GM12878 (cell line): ENCODE measurements at regions not wholly inside any gene's neighbourhood (a gene's known extent, or its start where the extent isn't known, plus 50 kb on each side); places are given as distances from the start of the nearest gene placed in this dataset.

Experiments used
- ATAC-seq: fragments of 200-7000 bp; cut with Tn5 transposase; 3 replicates; pipeline ENCODE4 v1.9.1; 2020; ENCODE audit warnings: mild to moderate bottlenecking, moderate library complexity
- BruUV-seq: library from RNA; stranded (reverse); fragments of 400-500 nt; replicated peaks from 2 replicates; lab custom pipeline; 2021; lab: Mats Ljungman, UMichigan
- CTCF ChIA-PET: fragments of 300-600 bp; sonication (Branson Sonifier 250); formaldehyde crosslinking; extraction: SDS; loops from one replicate; lab custom pipeline; 2021; ENCODE audit warnings: inconsistent platforms; lab: Yijun Ruan, JAX
- POLR2A ChIA-PET: fragments of 350-600 bp; formaldehyde crosslinking; extraction: SDS; loops from one replicate; lab custom pipeline; 2021; ENCODE audit warnings: inconsistent platforms; lab: Charles Lee
- RAD21 ChIA-PET: fragments of 300-600 bp; sonication (Branson Sonifier 250); formaldehyde crosslinking; loops from one replicate; lab custom pipeline; 2023; ENCODE audit warnings: antibody characterized with exemption; ENCODE audit not compliant: unreplicated experiment; lab: Charles Lee
- SMC1A ChIA-PET: fragments of 300-600 bp; sonication (Branson Sonifier 250); formaldehyde crosslinking; loops from one replicate; lab custom pipeline; 2023; ENCODE audit not compliant: unreplicated experiment, uncharacterized antibody; lab: Charles Lee
- DNase-seq: peaks from one replicate; pipeline ENCODE4 v3.0.0-alpha.2; 2011; ENCODE audit warnings: low read depth, low spot score
- FAIRE-seq: peaks from 3 replicates; lab custom pipeline; 2011; peaks lifted over from hg19 to GRCh38; lab: Jason Lieb, UNC
- H2AFZ ChIP-seq: 2 replicates; pipeline ENCODE4 v1.6.0; 2011; ENCODE audit warnings: low read depth, low read length, control low read depth; ENCODE audit not compliant: control insufficient read depth
- H3K27ac ChIP-seq: 2 replicates; pipeline ENCODE4 v1.5.1; 2011; ENCODE audit warnings: control low read depth; ENCODE audit not compliant: control insufficient read depth, insufficient read depth
- H3K27me3 ChIP-seq, 2 experiments: replicated peaks in 1 of 2; 2 replicates each; pipeline versions ENCODE4 v1.6.0 to v1.6.1; 2011; ENCODE audit warnings: low read length in 1 of 2; ENCODE audit not compliant: control insufficient read depth in 2 of 2, insufficient read depth in 2 of 2
- H3K36me3 ChIP-seq, 2 experiments: 2 replicates each; pipeline ENCODE4 v1.5.1; 2011; ENCODE audit warnings: low read length in 1 of 2; ENCODE audit not compliant: control insufficient read depth in 2 of 2, insufficient read depth in 2 of 2
- H3K4me1 ChIP-seq: 2 replicates; pipeline ENCODE4 v1.6.1; 2011; ENCODE audit warnings: mild to moderate bottlenecking, low read length, moderate library complexity, mixed read lengths; ENCODE audit not compliant: control insufficient read depth, insufficient read depth
- H3K4me2 ChIP-seq: 2 replicates; pipeline ENCODE4 v1.6.0; 2011; ENCODE audit warnings: control low read depth; ENCODE audit not compliant: control insufficient read depth, insufficient read depth
- H3K4me3 ChIP-seq: fragments of 200-600 bp; sonication (generic); 2 replicates; pipeline ENCODE4 v1.5.1; 2016
- H3K79me2 ChIP-seq: 2 replicates; pipeline ENCODE4 v1.6.0; 2011; ENCODE audit warnings: low read length; ENCODE audit not compliant: control insufficient read depth, insufficient read depth
- H3K9ac ChIP-seq: 2 replicates; pipeline ENCODE4 v1.8.0; 2011; ENCODE audit warnings: low read length, control low read depth, mixed read lengths; ENCODE audit not compliant: control insufficient read depth, insufficient read depth
- H3K9me3 ChIP-seq: replicated peaks from 3 replicates; pipeline ENCODE4 v1.5.1; 2011; ENCODE audit warnings: mild to moderate bottlenecking, low read length; ENCODE audit not compliant: control insufficient read depth, insufficient read depth
- H4K20me1 ChIP-seq: 2 replicates; pipeline ENCODE4 v1.6.0; 2011; ENCODE audit not compliant: control insufficient read depth, insufficient read depth
- BCL11A ChIP-seq: IDR thresholded peaks from 2 replicates; pipeline ENCODE4 v1.6.1; 2011; ENCODE audit warnings: low read depth, low read length
- BHLHE40 ChIP-seq, 2 experiments: fragments of 450-650 bp in 1 of 2; IDR thresholded peaks; 2 replicates each; pipeline ENCODE4 v1.6.1; 2011 to 2017; ENCODE audit warnings: low read depth in 2 of 2, borderline replicate concordance in 1 of 2, improper control_type of control experiment in 1 of 2, low read length in 1 of 2, mild to moderate bottlenecking in 1 of 2
- EP300 ChIP-seq, 2 experiments: fragments of 150-350 bp in 1 of 2; IDR thresholded peaks; 2 replicates each; pipeline ENCODE4 v1.6.1; 2011 to 2012; ENCODE audit warnings: low read depth in 2 of 2, low read length in 2 of 2, borderline replicate concordance in 1 of 2, improper control_type of control experiment in 1 of 2, inconsistent platforms in 1 of 2; ENCODE audit not compliant: control insufficient read depth in 1 of 2
- ETV6 ChIP-seq, 2 experiments: fragments of 450-650 bp in 1 of 2; IDR thresholded peaks in 1 of 2; conservative IDR thresholded peaks in 1 of 2; 2 replicates each; pipeline ENCODE4 v1.6.1; 2014; ENCODE audit warnings: antibody characterized with exemption in 1 of 2, borderline replicate concordance in 1 of 2, low read depth in 1 of 2, mild to moderate bottlenecking in 1 of 2, moderate library complexity in 1 of 2
- IKZF1 ChIP-seq: fragments of 450-650 bp; conservative IDR thresholded peaks from 2 replicates; pipeline ENCODE4 v1.6.1; 2017; ENCODE audit warnings: antibody characterized with exemption, mild to moderate bottlenecking
- IKZF2 ChIP-seq, 2 experiments: fragments of 450-650 bp; IDR thresholded peaks; 2 replicates each; pipeline ENCODE4 v1.6.1; 2017; ENCODE audit warnings: mild to moderate bottlenecking in 2 of 2, moderate library complexity in 2 of 2
- RFX5 ChIP-seq: IDR thresholded peaks from 2 replicates; pipeline ENCODE4 v1.6.1; 2011; ENCODE audit warnings: low read depth, low read length, improper control_type of control experiment
- TCF7 ChIP-seq: IDR thresholded peaks from 2 replicates; pipeline ENCODE4 v1.6.1; 2014; ENCODE audit warnings: antibody characterized with exemption, borderline replicate concordance
- WGBS: methylation state at CpG from one replicate; pipeline ENCODE4 v1.1.6; 2016; ENCODE audit warnings: low lambda C conversion rate; ENCODE audit not compliant: insufficient replicate concordance, insufficient coverage; ENCODE audit errors: missing lambda C conversion rate; 5-methylcytosine and 5-hydroxymethylcytosine counted together
- in situ Hi-C: fragments of 300-500 bp; cut with MboI; formaldehyde crosslinking; loops from 9 replicates; pipeline ENCODE4 v1.14.3; 2018; ENCODE audit warnings: mixed read lengths
- intact Hi-C: fragments of 100-400 bp; cut with micrococcal nuclease; formaldehyde crosslinking; loops from one replicate; pipeline ENCODE4 v1.14.2; 2022; ENCODE audit not compliant: unreplicated experiment
- TF ChIP-seq, protein P1 (sequence below): fragments of 450-650 bp; IDR thresholded peaks from 2 replicates; pipeline ENCODE4 v1.6.1; 2017; ENCODE audit warnings: mild to moderate bottlenecking, moderate library complexity
- TF ChIP-seq, protein P2 (sequence below): IDR thresholded peaks from 2 replicates; pipeline ENCODE4 v1.6.1; 2011; ENCODE audit warnings: borderline replicate concordance, low read depth, mild to moderate bottlenecking, moderate library complexity, mixed read lengths, low read length; ENCODE audit not compliant: insufficient read depth; ENCODE audit errors: extremely low read length
- TF ChIP-seq, protein P3 (sequence below): IDR thresholded peaks from 2 replicates; pipeline ENCODE4 v1.6.1; 2011; ENCODE audit warnings: mild to moderate bottlenecking, low read depth, low read length, moderate library complexity; ENCODE audit not compliant: insufficient replicate concordance
- TF ChIP-seq, protein P4 (sequence below): IDR thresholded peaks from 2 replicates; pipeline ENCODE4 v1.6.1; 2011; ENCODE audit warnings: low read depth, low read length, improper control_type of control experiment, borderline replicate concordance

DNA sequence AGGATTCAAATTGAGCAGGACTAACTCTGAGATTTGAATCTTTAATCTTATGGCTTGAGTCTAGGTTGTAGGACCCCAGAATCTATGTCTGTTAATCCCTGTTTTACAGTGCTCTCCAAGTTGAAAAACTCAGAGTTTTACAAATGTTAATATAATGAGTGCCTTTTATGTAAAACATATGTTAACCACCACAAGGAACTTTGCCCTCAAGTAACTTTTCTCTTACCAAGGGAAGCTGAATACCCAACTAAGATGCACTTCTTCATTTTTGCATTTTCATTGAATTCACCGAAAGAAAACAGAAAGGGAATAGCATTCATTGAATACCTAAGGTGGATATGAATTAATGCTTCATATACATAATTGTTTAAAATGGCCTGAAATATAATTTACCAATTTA lies 338.1 kb downstream of the RPRM start:
- no TSS peak for BruUV-seq
- no peak for FAIRE-seq
- Histone ChIP-seq H3K27me3 (no peaks in the 10 kb centered on the region), H3K4me1 (no peaks in the 10 kb centered on the region), H4K20me1 (no peaks in the 10 kb centered on the region), H3K9ac (no peak overlapping the region), H3K4me3 (no peak overlapping the region), H3K9me3 (no peaks in the 10 kb centered on the region), H3K79me2 (no peaks in the 10 kb centered on the region), H3K27ac (no peak overlapping the region), H3K4me2 (no peak overlapping the region), H2AFZ (no peak overlapping the region), H3K36me3 (no peaks in the 10 kb centered on the region)
- in situ Hi-C loops = no loop called here
- intact Hi-C loops = no loop called here
- ChIA-PET CTCF (interaction anchor here (1.4 kb wide), 1 partner anchor 9 kb away, joined by 4 read pairs; no protein-coding TSS in a partner anchor), SMC1A (no interaction called here), RAD21 (no interaction called here), POLR2A (no interaction called here)
- no peak for DNase-seq
- 27% methylated on average over 1 of the region's 1 CpG for WGBS
- no peak for ATAC-seq
- TF ChIP-seq, protein P1, sequence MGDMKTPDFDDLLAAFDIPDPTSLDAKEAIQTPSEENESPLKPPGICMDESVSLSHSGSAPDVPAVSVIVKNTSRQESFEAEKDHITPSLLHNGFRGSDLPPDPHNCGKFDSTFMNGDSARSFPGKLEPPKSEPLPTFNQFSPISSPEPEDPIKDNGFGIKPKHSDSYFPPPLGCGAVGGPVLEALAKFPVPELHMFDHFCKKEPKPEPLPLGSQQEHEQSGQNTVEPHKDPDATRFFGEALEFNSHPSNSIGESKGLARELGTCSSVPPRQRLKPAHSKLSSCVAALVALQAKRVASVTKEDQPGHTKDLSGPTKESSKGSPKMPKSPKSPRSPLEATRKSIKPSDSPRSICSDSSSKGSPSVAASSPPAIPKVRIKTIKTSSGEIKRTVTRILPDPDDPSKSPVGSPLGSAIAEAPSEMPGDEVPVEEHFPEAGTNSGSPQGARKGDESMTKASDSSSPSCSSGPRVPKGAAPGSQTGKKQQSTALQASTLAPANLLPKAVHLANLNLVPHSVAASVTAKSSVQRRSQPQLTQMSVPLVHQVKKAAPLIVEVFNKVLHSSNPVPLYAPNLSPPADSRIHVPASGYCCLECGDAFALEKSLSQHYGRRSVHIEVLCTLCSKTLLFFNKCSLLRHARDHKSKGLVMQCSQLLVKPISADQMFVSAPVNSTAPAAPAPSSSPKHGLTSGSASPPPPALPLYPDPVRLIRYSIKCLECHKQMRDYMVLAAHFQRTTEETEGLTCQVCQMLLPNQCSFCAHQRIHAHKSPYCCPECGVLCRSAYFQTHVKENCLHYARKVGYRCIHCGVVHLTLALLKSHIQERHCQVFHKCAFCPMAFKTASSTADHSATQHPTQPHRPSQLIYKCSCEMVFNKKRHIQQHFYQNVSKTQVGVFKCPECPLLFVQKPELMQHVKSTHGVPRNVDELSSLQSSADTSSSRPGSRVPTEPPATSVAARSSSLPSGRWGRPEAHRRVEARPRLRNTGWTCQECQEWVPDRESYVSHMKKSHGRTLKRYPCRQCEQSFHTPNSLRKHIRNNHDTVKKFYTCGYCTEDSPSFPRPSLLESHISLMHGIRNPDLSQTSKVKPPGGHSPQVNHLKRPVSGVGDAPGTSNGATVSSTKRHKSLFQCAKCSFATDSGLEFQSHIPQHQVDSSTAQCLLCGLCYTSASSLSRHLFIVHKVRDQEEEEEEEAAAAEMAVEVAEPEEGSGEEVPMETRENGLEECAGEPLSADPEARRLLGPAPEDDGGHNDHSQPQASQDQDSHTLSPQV = no peak
- TF ChIP-seq, protein P2, sequence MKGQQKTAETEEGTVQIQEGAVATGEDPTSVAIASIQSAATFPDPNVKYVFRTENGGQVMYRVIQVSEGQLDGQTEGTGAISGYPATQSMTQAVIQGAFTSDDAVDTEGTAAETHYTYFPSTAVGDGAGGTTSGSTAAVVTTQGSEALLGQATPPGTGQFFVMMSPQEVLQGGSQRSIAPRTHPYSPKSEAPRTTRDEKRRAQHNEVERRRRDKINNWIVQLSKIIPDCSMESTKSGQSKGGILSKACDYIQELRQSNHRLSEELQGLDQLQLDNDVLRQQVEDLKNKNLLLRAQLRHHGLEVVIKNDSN = no peak
- no peak for TF ChIP-seq BCL11A
- no peak for TF ChIP-seq ETV6 (conservative IDR thresholded peaks at IDR 0.05 in 1 of 2, IDR thresholded peaks at IDR 0.05 in 1 of 2; ENCODE audit: borderline replicate concordance in 1 of 2, low read depth in 1 of 2)
- TF ChIP-seq, protein P3, sequence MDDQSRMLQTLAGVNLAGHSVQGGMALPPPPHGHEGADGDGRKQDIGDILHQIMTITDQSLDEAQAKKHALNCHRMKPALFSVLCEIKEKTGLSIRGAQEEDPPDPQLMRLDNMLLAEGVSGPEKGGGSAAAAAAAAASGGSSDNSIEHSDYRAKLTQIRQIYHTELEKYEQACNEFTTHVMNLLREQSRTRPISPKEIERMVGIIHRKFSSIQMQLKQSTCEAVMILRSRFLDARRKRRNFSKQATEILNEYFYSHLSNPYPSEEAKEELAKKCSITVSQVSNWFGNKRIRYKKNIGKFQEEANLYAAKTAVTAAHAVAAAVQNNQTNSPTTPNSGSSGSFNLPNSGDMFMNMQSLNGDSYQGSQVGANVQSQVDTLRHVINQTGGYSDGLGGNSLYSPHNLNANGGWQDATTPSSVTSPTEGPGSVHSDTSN = no peak
- no peak for TF ChIP-seq TCF7
- TF ChIP-seq, protein P4, sequence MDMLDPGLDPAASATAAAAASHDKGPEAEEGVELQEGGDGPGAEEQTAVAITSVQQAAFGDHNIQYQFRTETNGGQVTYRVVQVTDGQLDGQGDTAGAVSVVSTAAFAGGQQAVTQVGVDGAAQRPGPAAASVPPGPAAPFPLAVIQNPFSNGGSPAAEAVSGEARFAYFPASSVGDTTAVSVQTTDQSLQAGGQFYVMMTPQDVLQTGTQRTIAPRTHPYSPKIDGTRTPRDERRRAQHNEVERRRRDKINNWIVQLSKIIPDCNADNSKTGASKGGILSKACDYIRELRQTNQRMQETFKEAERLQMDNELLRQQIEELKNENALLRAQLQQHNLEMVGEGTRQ = no peak
- TF ChIP-seq BHLHE40 (IDR thresholded peaks at IDR 0.05; ENCODE audit: borderline replicate concordance in 1 of 2, low read depth in 2 of 2, low read length in 1 of 2) = no peak
- no peak for TF ChIP-seq IKZF2 (IDR thresholded peaks at IDR 0.05)
- no peak for TF ChIP-seq RFX5
- TF ChIP-seq IKZF1 = no peak
- no peak for TF ChIP-seq EP300 (IDR thresholded peaks at IDR 0.05; ENCODE audit: borderline replicate concordance in 1 of 2, control insufficient read depth in 1 of 2, low read depth in 2 of 2, low read length in 2 of 2)
